Adrenal gland (tissue), 9 donors: ENCODE measurements at regions not wholly inside any gene's neighbourhood (a gene's known extent, or its start where the extent isn't known, plus 50 kb on each side); places are given as distances from the start of the nearest gene placed in this dataset.

Source experiments
- DNase-seq, 7 donors: peaks; one replicate each; pipeline ENCODE4 v3.0.0-alpha.2; 2019 to 2020
- H3K27ac ChIP-seq, 5 donors: fragments of 200-600 bp; sonication (generic) in 4 of 5; 1 replicate in 3 of 5; 2 replicates in 2 of 5; pipeline versions ENCODE4 v1.5.1 to v1.8.0; 2016 to 2020; ENCODE audit warnings: mild to moderate bottlenecking in 1 of 5
- H3K27me3 ChIP-seq: fragments of 200-600 bp; 2 replicates; pipeline ENCODE4 v1.8.0; 2021
- H3K36me3 ChIP-seq, 2 donors: fragments of 200-600 bp; replicated peaks in 1 of 2; 1 replicate in 1 of 2; 2 replicates in 1 of 2; pipeline versions ENCODE4 v1.5.1 to v1.8.0; 2018 to 2022
- H3K4me1 ChIP-seq, 2 donors: fragments of 200-600 bp; replicated peaks in 1 of 2; 1 replicate in 1 of 2; 2 replicates in 1 of 2; pipeline versions ENCODE4 v1.5.1 to v1.8.0; 2018 to 2021
- H3K4me3 ChIP-seq, 4 donors: fragments of 200-600 bp; sonication (generic) in 3 of 4; one replicate each; pipeline ENCODE4 v1.5.1; 2016 to 2018
- H3K9me3 ChIP-seq, 3 donors: fragments of 200-600 bp; sonication (generic) in 1 of 3; replicated peaks in 1 of 3; 1 replicate in 2 of 3; 2 replicates in 1 of 3; pipeline versions ENCODE4 v1.5.1 to v1.8.0; 2016 to 2021
- CTCF ChIP-seq, 6 experiments: fragments of 450-650 bp in 4 of 6; fragments of 200-600 bp in 2 of 6; sonication (generic) in 1 of 6; IDR thresholded peaks; 1 replicate in 5 of 6; 2 replicates in 1 of 6; pipeline versions ENCODE4 v1.5.1 to v1.8.0; 2016 to 2021; ENCODE audit warnings: antibody characterized with exemption in 6 of 6, mild to moderate bottlenecking in 2 of 6, moderate library complexity in 1 of 6
- POLR2A ChIP-seq, 2 donors: fragments of 450-650 bp; IDR thresholded peaks; one replicate each; pipeline ENCODE4 v1.6.1; 2017; ENCODE audit warnings: antibody characterized with exemption in 2 of 2, mild to moderate bottlenecking in 2 of 2, moderate library complexity in 1 of 2
- WGBS, 4 donors: extraction: QIAGEN DNeasy Blood & Tissue Kit in 2 of 4; methylation state at CpG; one replicate each; pipeline versions ENCODE4 v1.1.5 to v1.1.7; 2013 to 2017; 5-methylcytosine and 5-hydroxymethylcytosine counted together
- intact Hi-C, 2 donors: fragments of 100-400 bp; cut with DNase I; formaldehyde crosslinking; loops; one replicate each; pipeline versions ENCODE4 v1.14.1 to v1.15.0; 2022 to 2023
- donor health status: healthy with polysubstance abuse.
- donor health status: Bipolar disorder and iron deficiency.
- donor health status: DM: yes; HTN: yes; CAD: no.
- donor health status: DM: no; HTN: no; CAD: no.
- donor health status: DM: no; HTN: no; CAD: no.

DNA sequence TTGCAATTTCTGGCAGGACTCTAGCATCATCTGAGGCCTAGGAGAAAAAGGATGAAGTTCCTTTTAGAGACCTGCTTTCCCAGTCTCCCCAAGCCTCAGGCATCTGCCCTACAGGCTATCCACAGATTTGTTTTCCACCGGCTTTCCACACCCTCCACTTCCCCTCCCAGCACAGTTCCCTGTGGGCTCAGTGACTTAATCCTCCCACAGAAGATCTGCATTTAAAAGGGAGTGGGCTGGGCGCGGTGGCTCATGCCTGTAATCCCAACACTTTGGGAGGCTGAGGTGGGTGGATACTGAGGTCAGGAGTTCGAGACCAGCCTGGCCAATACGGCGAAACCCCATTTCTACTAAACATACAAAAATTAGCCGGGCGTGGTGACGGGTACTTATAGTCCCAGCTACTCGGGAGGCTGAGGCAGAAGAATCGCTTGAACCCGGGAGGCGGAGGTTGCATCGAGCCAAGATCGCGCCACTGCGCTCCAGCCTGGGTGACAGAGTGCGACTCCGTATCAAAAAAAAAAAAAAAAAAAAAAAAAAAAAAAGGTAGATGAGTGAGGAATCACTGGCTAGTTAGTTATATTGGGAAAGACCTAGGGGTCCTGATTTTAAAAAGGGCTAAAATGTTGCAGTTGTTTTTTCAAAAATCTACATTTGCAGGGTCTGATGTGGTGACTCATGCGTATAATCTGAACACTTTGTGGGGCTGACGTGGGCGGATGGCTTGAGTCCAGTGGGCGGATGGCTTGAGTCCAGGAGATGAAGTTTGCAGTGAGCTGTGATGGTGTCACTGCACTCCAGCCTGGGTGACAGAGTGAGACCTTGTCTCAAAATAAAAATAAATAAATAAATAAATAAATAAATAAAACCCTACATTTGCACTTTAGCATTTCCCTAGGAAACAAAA lies 119.5 kb downstream of the BAMBI start:
- Histone ChIP-seq H3K9me3 (no peaks in the 10 kb centered on the region), H3K4me3 (no peak overlapping the region), H3K27ac (no peak overlapping the region), H3K36me3 (no peaks in the 10 kb centered on the region), H3K27me3 (no peaks in the 10 kb centered on the region), H3K4me1 (peaks cover 0 to 13% of the 10 kb centered on the region in 2 donors)
- TF ChIP-seq CTCF (IDR thresholded peaks at IDR 0.05) (no peak), POLR2A (IDR thresholded peaks at IDR 0.05) (no peak)
- intact Hi-C loops: loop anchor here in 1 of 2 donors (10.0 kb wide), 1 partner anchor 112 kb away; no protein-coding TSS in a partner anchor
- 77 to 87% (median 82%) methylated on average over 23 of the region's 23 CpGs for WGBS, 4 donors
- peak; percentile 64 to 90 (median 78) for DNase-seq

DNA sequence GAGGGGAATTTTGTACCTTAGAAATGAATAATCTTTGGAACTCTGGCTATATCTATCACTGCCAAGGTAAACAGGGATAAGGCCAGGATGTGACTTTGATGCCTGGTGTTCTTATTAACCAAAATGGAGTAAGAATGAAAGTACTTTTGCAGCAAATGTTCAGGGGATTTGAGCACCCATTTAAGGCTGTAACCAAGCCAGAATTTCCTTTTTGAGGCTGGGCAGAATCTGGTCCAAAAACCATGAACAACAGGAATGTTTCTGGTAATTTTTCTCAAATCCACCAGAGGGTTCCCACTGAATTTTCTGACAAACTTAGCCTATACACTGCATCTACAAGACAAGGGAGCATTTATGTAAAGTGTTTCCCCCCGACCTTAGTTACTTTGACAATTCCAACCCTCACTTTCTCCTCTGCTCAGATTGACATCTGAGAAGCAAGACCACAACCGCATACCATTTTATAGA lies 120.6 kb downstream of the BAMBI start:
- Histone ChIP-seq H3K4me3 (no peak overlapping the region), H3K27ac (no peak overlapping the region), H3K27me3 (no peaks in the 10 kb centered on the region), H3K36me3 (no peaks in the 10 kb centered on the region), H3K4me1 (peaks cover 0 to 13% of the 10 kb centered on the region in 2 donors), H3K9me3 (no peaks in the 10 kb centered on the region)
- TF ChIP-seq POLR2A (IDR thresholded peaks at IDR 0.05): no peak
- no peak for TF ChIP-seq CTCF (IDR thresholded peaks at IDR 0.05)
- 81 to 87% (median 84%) methylated on average over 2 of the region's 2 CpGs for WGBS, 4 donors
- intact Hi-C loops: loop anchor here in 1 of 2 donors (10.0 kb wide), 1 partner anchor 113 kb away; no protein-coding TSS in a partner anchor
- DNase-seq: no peak

GRCh38 chr10:28798428-28798955 lies 121.2 kb downstream of the BAMBI start:
- TF ChIP-seq CTCF (IDR thresholded peaks at IDR 0.05): no peak
- no peak for TF ChIP-seq POLR2A (IDR thresholded peaks at IDR 0.05)
- DNase-seq: no peak
- H3K4me3 ChIP-seq: no peak overlapping the region
- H3K27ac ChIP-seq: no peak overlapping the region
- no peaks in the 10 kb centered on the region for H3K9me3 ChIP-seq
- intact Hi-C loops: loop anchor here in 1 of 2 donors (10.0 kb wide), 1 partner anchor 114 kb away; no protein-coding TSS in a partner anchor
- no peaks in the 10 kb centered on the region for H3K27me3 ChIP-seq
- H3K4me1 ChIP-seq: peaks cover 0 to 13% of the 10 kb centered on the region in 2 donors
- 93 to 98% (median 95%) methylated on average over 4 of the region's 4 CpGs for WGBS, 4 donors
- no peaks in the 10 kb centered on the region for H3K36me3 ChIP-seq

GRCh38 chr10:28798964-28799363 lies 121.6 kb downstream of the BAMBI start:
- Histone ChIP-seq H3K4me1 (peaks cover 0 to 13% of the 10 kb centered on the region in 2 donors), H3K27me3 (no peaks in the 10 kb centered on the region), H3K36me3 (no peaks in the 10 kb centered on the region), H3K9me3 (no peaks in the 10 kb centered on the region), H3K27ac (no peak overlapping the region), H3K4me3 (no peak overlapping the region)
- DNase-seq: no peak
- WGBS, 4 donors: 92 to 97% (median 95%) methylated on average over 2 of the region's 2 CpGs
- no peak for TF ChIP-seq CTCF (IDR thresholded peaks at IDR 0.05)
- TF ChIP-seq POLR2A (IDR thresholded peaks at IDR 0.05): no peak
- intact Hi-C loops: loop anchor here in 1 of 2 donors (10.0 kb wide), 1 partner anchor 114 kb away; no protein-coding TSS in a partner anchor
